ENCODE measurements at regions not wholly inside any gene's neighbourhood (a gene's known extent, or its start where the extent isn't known, plus 50 kb on each side); places are given as distances from the start of the nearest gene placed in this dataset.
"Not testable (repeated sequence)": the region's sequence is repeated elsewhere in the genome, so short reads cannot be mapped to it uniquely, and the experiment has no call there.

GRCh38 chr3:181230258-181230657 lies 240.7 kb upstream of the DNAJC19 start:
- DNase-seq = no peak

DNA sequence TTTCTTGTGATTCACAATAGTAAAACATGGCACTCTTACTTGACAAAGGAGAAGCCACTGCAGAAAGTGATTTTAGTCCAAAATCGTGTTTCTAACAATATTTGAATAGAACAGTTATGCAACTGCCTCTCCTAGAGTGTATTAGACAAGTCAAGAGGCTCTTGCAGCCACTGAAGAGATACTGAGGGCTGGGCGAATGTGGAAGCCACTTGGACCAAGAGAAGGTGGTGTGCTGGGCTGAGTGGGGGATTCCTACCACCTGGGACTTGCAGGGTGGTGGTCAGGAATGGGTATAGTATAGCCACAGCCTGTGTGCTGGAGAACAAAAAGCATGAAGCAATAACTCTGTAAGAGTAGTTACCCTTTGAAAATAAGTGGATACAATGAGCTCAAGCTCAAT lies 223.8 kb upstream of the DNAJC19 start:
- DNase-seq = no peak

DNA sequence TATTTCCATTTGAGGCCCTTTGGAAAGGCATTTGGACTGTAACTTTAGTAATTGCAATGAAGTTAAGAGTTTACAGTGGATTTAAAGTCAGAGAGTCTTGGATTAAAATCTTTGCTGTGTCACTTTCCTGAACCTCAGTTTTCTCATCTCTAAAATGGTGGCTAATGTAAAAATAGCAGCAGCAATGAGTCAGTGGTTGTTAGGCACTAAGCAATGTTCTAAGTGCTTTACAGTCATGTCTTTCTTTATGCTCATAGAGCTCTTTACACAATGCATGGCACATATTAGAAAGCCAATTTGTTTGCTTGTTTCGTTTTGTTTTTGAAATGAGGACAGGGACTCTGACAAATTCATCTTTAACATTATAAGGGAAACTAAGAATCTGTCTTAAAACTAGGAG lies 222.7 kb upstream of the DNAJC19 start:
- DNase-seq = no peak

DNA sequence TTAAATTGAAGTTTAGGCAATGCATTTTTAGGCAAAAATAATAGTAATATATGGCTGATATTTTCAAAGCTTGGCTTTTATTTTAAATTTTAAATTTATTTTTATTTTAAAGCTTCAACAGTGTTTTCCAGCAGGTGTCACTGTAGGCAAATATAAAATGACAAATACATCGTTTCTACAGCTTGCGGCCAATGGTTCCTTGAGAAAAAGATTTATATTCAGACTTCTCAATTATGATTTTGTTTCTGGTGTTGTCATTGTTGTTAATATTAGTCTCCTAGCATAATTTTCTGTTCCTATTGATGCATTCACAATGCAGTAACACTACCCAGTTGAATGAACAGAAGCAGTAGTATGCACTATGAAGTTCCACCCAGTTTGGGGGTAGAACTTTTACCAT lies 220.7 kb upstream of the DNAJC19 start:
- DNase-seq = peak; percentile 13

- no peak for DNase-seq
Observed at GRCh38 chr3:181189556-181189955, 200.0 kb upstream of the DNAJC19 start.

- no peak for DNase-seq
Observed at GRCh38 chr3:181183764-181184163, 194.2 kb upstream of the DNAJC19 start.

DNA sequence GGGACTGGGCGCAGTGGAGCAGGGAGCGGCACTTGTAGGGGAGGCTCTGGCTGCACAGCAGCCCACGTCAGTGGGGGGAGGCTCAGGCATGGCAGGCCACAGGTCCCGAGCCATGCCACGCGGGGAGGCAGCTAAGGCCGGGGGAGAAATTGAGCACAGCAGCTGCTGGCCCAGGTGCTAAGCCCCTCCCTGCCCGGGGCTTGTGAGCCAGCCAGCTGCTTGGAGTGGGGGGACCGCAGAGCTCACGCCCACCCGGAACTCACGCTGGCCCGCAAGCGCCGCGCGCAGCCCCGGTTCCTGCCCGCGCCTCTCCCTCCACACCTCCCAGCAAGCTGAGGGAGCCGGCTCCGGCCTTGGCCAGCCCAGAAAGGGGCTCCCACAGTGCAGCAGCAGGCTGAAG lies 193.5 kb upstream of the DNAJC19 start:
- not testable (repeated sequence) for DNase-seq

- no peak for DNase-seq
Observed at GRCh38 chr3:181178991-181179390, 189.5 kb upstream of the DNAJC19 start.

DNA sequence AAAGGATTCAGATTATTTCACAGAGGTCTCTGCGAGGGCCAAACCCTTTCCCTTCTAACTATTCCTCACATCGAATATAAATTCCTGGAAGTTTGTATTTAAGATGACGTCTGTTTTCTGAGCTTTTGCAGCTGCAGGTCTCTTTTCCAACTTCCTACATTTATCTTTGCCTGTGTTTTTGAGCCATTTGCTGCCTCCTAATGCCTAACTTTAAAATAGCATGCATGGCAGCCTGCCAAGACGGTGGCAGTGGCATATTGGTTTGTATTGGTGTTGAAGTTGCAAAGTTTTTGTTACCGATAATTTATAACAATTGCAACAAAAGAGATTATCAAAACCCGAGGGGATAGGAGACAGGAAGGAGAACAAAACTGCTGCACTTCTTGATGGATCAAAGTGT lies 187.1 kb upstream of the DNAJC19 start:
- peak; percentile 48 for DNase-seq

- no peak for DNase-seq
Observed at GRCh38 chr3:181174676-181175233, 185.2 kb upstream of the DNAJC19 start.

GRCh38 chr3:181174022-181174421 lies 184.5 kb upstream of the DNAJC19 start:
- DNase-seq = no peak

- DNase-seq = no peak
Observed at GRCh38 chr3:181173227-181173626, 183.7 kb upstream of the DNAJC19 start.

DNA sequence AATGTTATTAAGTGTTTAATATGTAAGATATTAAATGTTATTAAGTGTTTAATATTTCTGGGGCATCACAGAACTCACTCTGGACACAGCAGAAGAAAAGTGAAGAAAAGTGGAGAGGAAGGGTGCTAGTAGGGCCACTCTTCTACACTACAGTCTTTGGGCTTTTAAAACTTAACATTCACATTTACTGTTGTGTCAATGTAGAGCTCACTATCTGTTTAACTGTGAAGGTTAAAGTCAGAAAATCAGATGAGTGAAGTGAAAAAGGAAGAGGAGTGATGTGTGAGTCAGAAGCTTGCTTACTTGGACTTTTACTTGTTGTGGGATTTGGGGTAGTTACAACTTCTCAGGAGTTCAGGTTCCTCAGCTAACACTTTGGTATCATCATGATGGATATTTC lies 145.3 kb upstream of the DNAJC19 start:
- no peak for DNase-seq

DNA sequence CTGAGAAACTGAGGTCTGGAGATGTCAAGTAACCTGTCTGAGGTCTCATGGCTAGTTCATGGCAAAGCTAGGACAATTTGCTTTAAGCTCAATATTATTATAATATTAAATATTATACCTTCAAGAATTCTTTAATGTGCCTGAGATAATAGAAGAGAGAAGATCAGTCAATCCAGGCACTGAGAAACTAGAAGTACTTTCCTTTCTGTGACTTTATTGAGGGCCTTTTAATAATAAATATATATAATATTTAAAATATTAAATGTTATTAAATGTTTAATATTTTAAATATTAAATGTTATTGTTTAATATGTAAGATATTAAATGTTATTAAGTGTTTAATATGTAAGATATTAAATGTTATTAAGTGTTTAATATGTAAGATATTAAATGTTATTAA lies 144.3 kb upstream of the DNAJC19 start:
- no peak for DNase-seq

DNA sequence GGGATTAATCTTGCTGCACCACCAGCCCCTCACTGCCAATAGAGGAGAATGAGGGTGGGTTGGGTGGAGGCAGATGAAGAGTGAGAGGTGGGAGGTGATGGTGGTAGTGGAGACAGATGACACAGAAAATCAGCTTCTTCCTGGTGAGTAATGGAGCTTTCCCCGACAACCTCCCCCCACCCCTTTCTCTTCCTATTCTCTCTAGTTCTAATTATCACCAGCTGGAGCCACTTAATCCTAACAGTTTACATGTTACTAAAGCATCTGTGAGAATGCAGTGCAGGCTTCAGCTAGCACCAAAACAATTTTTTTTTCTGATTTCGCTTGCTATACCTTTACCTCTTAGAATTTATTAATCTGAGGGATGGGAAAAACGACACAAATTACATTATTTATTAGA lies 116.1 kb upstream of the DNAJC19 start:
- no peak for DNase-seq

- no peak for DNase-seq
Observed at GRCh38 chr3:181103605-181104004, 114.1 kb upstream of the DNAJC19 start.

GRCh38 chr3:181086011-181086410 lies 96.5 kb upstream of the DNAJC19 start:
- DNase-seq = no peak

DNA sequence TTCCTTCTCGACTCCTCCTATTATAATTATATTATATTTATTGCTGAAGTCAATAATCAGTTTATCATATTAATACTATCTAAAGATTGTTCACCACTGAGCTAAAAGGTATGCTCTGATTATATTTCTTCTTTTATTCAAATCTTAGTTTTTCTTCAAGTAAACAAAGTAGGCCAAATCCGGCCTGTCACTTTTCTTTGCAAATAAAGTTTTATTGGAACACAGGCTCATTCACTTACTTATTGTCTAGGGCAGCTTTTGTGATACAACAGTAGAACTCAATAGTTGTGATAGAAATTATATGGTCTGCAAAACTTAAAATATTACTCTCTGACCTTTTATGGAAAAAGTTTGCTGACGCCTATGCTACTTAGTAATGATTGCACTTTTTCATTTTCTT lies 92.4 kb upstream of the DNAJC19 start:
- DNase-seq = no peak

DNA sequence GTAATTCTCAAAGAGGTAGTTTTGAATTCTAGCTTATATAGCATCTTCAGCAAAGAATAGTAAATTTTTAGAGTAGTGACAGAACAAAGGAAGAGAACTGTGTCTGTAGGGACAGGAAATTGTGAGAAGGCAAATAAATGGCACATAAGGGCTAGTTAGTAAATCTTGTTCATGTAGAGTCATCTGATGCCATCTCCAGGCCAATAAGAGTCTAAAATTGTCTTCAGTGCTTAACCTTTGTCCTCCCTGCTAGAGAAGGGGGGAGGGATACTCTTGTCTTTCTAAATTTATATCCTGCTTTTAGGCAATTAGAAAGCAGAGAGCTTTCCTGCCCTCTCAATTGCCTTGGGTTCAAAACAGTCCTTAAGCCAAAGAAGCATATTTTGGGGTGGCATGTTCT lies 87.0 kb upstream of the DNAJC19 start:
- DNase-seq = no peak

GRCh38 chr3:181075098-181075497 lies 85.6 kb upstream of the DNAJC19 start:
- peak; percentile 25 for DNase-seq

- no peak for DNase-seq
Observed at GRCh38 chr3:181066143-181067087, 76.9 kb upstream of the DNAJC19 start.

- DNase-seq = peak; percentile 39
Observed at GRCh38 chr3:181056136-181056732, 66.7 kb upstream of the DNAJC19 start.

DNA sequence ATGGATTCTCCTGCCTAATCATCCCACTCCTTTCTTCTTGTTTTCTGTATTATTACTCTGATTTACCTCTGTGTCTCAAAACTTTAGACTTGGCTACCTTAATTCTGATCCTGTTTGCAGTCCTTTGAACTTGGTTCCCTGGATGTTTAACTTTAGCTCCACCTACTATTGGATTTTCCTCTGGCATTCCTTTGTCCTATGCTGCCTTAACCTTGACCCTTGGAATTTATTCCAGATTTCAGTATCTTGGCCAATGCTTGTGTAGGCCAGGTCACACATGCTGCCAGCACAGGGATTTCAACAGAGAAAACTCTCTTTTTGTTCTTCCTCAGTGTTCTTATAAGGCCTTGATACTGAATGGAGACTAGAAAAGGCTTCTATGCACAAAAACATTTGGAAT lies 65.0 kb upstream of the DNAJC19 start:
- no peak for DNase-seq

DNA sequence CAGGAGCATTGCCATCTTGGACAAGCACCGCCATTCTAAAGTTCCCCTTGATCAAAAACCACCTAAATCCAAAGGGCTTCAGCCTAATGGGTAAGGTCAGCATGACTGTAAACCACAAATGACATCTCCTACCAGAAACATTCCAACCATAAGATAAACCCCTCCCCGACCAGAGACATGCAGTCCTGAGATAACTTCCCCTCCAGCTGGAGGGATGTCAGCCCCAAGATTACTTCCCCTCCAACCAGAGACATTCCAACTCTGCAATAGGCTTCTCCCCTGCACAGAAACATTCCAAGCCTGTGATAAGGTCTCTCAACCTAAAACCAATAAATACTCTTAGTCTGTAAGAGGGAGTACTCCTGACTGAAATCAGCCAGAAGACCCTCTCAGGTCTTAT lies 62.7 kb upstream of the DNAJC19 start:
- no peak for DNase-seq
